Mesenchymal stem cell (in vitro differentiated cells and primary cell): ENCODE measurements at regions not wholly inside any gene's neighbourhood (a gene's known extent, or its start where the extent isn't known, plus 50 kb on each side); places are given as distances from the start of the nearest gene placed in this dataset.

Source experiments
- DNase-seq: peaks from one replicate; pipeline ENCODE4 v3.0.0-alpha.2; 2013
- H2AFZ ChIP-seq: one replicate; pipeline ENCODE4 v1.6.1; 2013; ENCODE audit warnings: low read depth, mild to moderate bottlenecking, control low read depth, inconsistent platforms, low read length, moderate library complexity
- H2AK5ac ChIP-seq: 2 replicates; pipeline ENCODE4 v1.6.1; 2013; ENCODE audit warnings: low read length, moderate library complexity, mild to moderate bottlenecking, inconsistent platforms; ENCODE audit not compliant: severe bottlenecking
- H2BK120ac ChIP-seq: one replicate; pipeline ENCODE4 v1.6.1; 2013; ENCODE audit warnings: low read depth, mild to moderate bottlenecking, inconsistent platforms, low read length, moderate library complexity
- H2BK12ac ChIP-seq, 2 experiments: one replicate each; pipeline ENCODE4 v1.6.1; 2013; ENCODE audit warnings: inconsistent platforms in 2 of 2, low read length in 2 of 2, mild to moderate bottlenecking in 2 of 2, moderate library complexity in 2 of 2, control low read depth in 1 of 2
- H2BK15ac ChIP-seq: one replicate; pipeline ENCODE4 v1.6.1; 2013; ENCODE audit warnings: mild to moderate bottlenecking, low read depth, inconsistent platforms; ENCODE audit not compliant: poor library complexity, severe bottlenecking
- H2BK5ac ChIP-seq: 2 replicates; pipeline ENCODE4 v1.6.1; 2013; ENCODE audit warnings: low read depth, mild to moderate bottlenecking, low read length, control low read depth, inconsistent platforms; ENCODE audit not compliant: poor library complexity, severe bottlenecking
- H3K14ac ChIP-seq, 2 experiments: one replicate each; pipeline ENCODE4 v1.6.1; 2013; ENCODE audit warnings: inconsistent platforms in 2 of 2, low read length in 2 of 2, control low read depth in 1 of 2, mild to moderate bottlenecking in 1 of 2, moderate library complexity in 1 of 2
- H3K18ac ChIP-seq, 2 experiments: one replicate each; pipeline ENCODE4 v1.6.1; 2013; ENCODE audit warnings: inconsistent platforms in 2 of 2, low read length in 2 of 2, control low read depth in 1 of 2, low read depth in 1 of 2, mild to moderate bottlenecking in 1 of 2
- H3K23ac ChIP-seq, 2 experiments: one replicate each; pipeline ENCODE4 v1.6.1; 2013; ENCODE audit warnings: inconsistent platforms in 2 of 2, low read length in 2 of 2, mild to moderate bottlenecking in 2 of 2, moderate library complexity in 2 of 2, control low read depth in 1 of 2
- H3K27ac ChIP-seq: 2 replicates; pipeline ENCODE4 v1.5.1; 2013; ENCODE audit warnings: mild to moderate bottlenecking, moderate library complexity, low read length, control low read depth, inconsistent platforms; ENCODE audit not compliant: poor library complexity, severe bottlenecking
- H3K27me3 ChIP-seq, 2 experiments: 2 replicates each; pipeline versions ENCODE4 v1.6.1 to v1.7.0; 2013; ENCODE audit warnings: low read length in 2 of 2, mild to moderate bottlenecking in 2 of 2, moderate library complexity in 2 of 2, control low read depth in 1 of 2, inconsistent platforms in 1 of 2; ENCODE audit not compliant: control insufficient read depth in 1 of 2, insufficient read depth in 1 of 2
- H3K36me3 ChIP-seq, 2 experiments: 2 replicates each; pipeline versions ENCODE4 v1.6.1 to v1.7.0; 2013; ENCODE audit warnings: low read length in 2 of 2, control low read depth in 1 of 2, inconsistent platforms in 1 of 2, low read depth in 1 of 2, mild to moderate bottlenecking in 1 of 2; ENCODE audit not compliant: insufficient read depth in 2 of 2, control insufficient read depth in 1 of 2
- H3K4ac ChIP-seq, 2 experiments: one replicate each; pipeline ENCODE4 v1.6.1; 2013; ENCODE audit warnings: inconsistent platforms in 2 of 2, low read length in 2 of 2, mild to moderate bottlenecking in 2 of 2, moderate library complexity in 2 of 2, control low read depth in 1 of 2, low read depth in 1 of 2
- H3K4me1 ChIP-seq: 2 replicates; pipeline ENCODE4 v1.6.1; 2013; ENCODE audit warnings: low read depth, low read length, control low read depth; ENCODE audit not compliant: control insufficient read depth, insufficient read depth
- H3K4me2 ChIP-seq: 2 replicates; pipeline ENCODE4 v1.6.1; 2013; ENCODE audit warnings: low read length, mild to moderate bottlenecking, inconsistent platforms; ENCODE audit not compliant: poor library complexity, severe bottlenecking
- H3K4me3 ChIP-seq, 2 experiments: 2 replicates each; pipeline versions ENCODE4 v1.5.1 to v1.7.0; 2013; ENCODE audit warnings: low read length in 2 of 2, mild to moderate bottlenecking in 2 of 2, control low read depth in 1 of 2, low read depth in 1 of 2; ENCODE audit not compliant: insufficient read depth in 1 of 2
- H3K79me1 ChIP-seq: replicated peaks from 2 replicates; pipeline ENCODE4 v1.6.1; 2013; ENCODE audit warnings: mild to moderate bottlenecking, control low read depth, low read length, inconsistent platforms; ENCODE audit not compliant: poor library complexity, severe bottlenecking
- H3K9ac ChIP-seq: 2 replicates; pipeline ENCODE4 v1.7.0; 2013; ENCODE audit warnings: mild to moderate bottlenecking, low read length, moderate library complexity
- H3K9me3 ChIP-seq: 2 replicates; pipeline ENCODE4 v1.7.0; 2013; ENCODE audit warnings: mild to moderate bottlenecking, low read length; ENCODE audit not compliant: control insufficient read depth
- H4K8ac ChIP-seq: one replicate; pipeline ENCODE4 v1.6.1; 2013; ENCODE audit warnings: inconsistent platforms, mild to moderate bottlenecking, low read length, moderate library complexity
- H4K91ac ChIP-seq: one replicate; pipeline ENCODE4 v1.6.1; 2013; ENCODE audit warnings: mild to moderate bottlenecking, low read length, inconsistent platforms
- WGBS: methylation state at CpG from one replicate; pipeline ENCODE4 v1.1.7; 2013; ENCODE audit warnings: mixed read lengths; 5-methylcytosine and 5-hydroxymethylcytosine counted together

- Histone ChIP-seq H4K91ac (no peak overlapping the region), H3K14ac (no peak overlapping the region), H3K27me3 (no peaks in the 10 kb centered on the region), H3K4me3 (no peak overlapping the region), H3K4me2 (no peak overlapping the region), H3K23ac (no peak overlapping the region), H3K27ac (no peak overlapping the region), H2BK5ac (no peak overlapping the region), H2BK12ac (no peak overlapping the region), H2AFZ (peak overlapping the region; percentile 76), H2BK15ac (no peak overlapping the region), H4K8ac (no peak overlapping the region), H3K4me1 (no peaks in the 10 kb centered on the region), H3K9me3 (no peaks in the 10 kb centered on the region), H3K4ac (no peak overlapping the region), H3K36me3 (no peaks in the 10 kb centered on the region), H2AK5ac (no peak overlapping the region), H3K9ac (no peak overlapping the region), H3K18ac (no peak overlapping the region), H3K79me1 (no peaks in the 10 kb centered on the region), H2BK120ac (no peak overlapping the region)
- WGBS, result 70% methylated on average over 4 of the region's 5 CpGs
- DNase-seq, result no peak
Measured at GRCh38 chr13:34294483-34295129, 476.7 kb downstream of the RFC3 start.

- Histone ChIP-seq H2AFZ (no peak overlapping the region), H3K27ac (peak overlapping the region; percentile 11), H2AK5ac (no peak overlapping the region), H3K27me3 (no peaks in the 10 kb centered on the region), H3K14ac (no peak overlapping the region), H3K23ac (no peak overlapping the region), H3K18ac (no peak overlapping the region), H2BK120ac (no peak overlapping the region), H2BK12ac (no peak overlapping the region), H3K9me3 (peaks cover 5% of the 10 kb centered on the region), H3K36me3 (no peaks in the 10 kb centered on the region), H4K8ac (no peak overlapping the region), H3K4me1 (peaks cover 2% of the 10 kb centered on the region), H4K91ac (no peak overlapping the region), H2BK5ac (no peak overlapping the region), H3K79me1 (no peaks in the 10 kb centered on the region), H3K4me2 (no peak overlapping the region), H3K9ac (no peak overlapping the region), H2BK15ac (no peak overlapping the region), H3K4ac (no peak overlapping the region), H3K4me3 (no peak overlapping the region)
- peak; percentile 49 for DNase-seq
- 6% methylated on average over 1 of the region's 1 CpG for WGBS
Measured at GRCh38 chr13:34300559-34300958, 482.6 kb downstream of the RFC3 start.

- H3K79me1 ChIP-seq, result no peaks in the 10 kb centered on the region
- no peak overlapping the region for H3K27ac ChIP-seq
- H4K91ac ChIP-seq, result no peak overlapping the region
- H3K18ac ChIP-seq, result no peak overlapping the region
- no peak overlapping the region for H3K4me2 ChIP-seq
- no peak overlapping the region for H2BK120ac ChIP-seq
- no peak overlapping the region for H2AFZ ChIP-seq
- peaks cover 5% of the 10 kb centered on the region for H3K9me3 ChIP-seq
- H4K8ac ChIP-seq, result no peak overlapping the region
- no peak overlapping the region for H3K14ac ChIP-seq
- no peak overlapping the region for H2AK5ac ChIP-seq
- no peak overlapping the region for H2BK15ac ChIP-seq
- no peaks in the 10 kb centered on the region for H3K36me3 ChIP-seq
- no peak for DNase-seq
- H3K4me1 ChIP-seq, result peaks cover 2% of the 10 kb centered on the region
- no peak overlapping the region for H3K4me3 ChIP-seq
- H3K27me3 ChIP-seq, result no peaks in the 10 kb centered on the region
- no peak overlapping the region for H3K9ac ChIP-seq
- no peak overlapping the region for H3K23ac ChIP-seq
- H2BK12ac ChIP-seq, result peak overlapping the region in 1 of 2 experiments; percentile 69
- no peak overlapping the region for H3K4ac ChIP-seq
- no peak overlapping the region for H2BK5ac ChIP-seq
Measured at GRCh38 chr13:34302596-34302995, 484.6 kb downstream of the RFC3 start.

GRCh38 chr13:34303346-34303745 is 485.4 kb downstream of the RFC3 start:
- Histone ChIP-seq H2BK120ac (no peak overlapping the region), H2BK5ac (no peak overlapping the region), H3K9me3 (peaks cover 5% of the 10 kb centered on the region), H3K4me2 (no peak overlapping the region), H2AFZ (no peak overlapping the region), H3K23ac (no peak overlapping the region), H3K4ac (no peak overlapping the region), H2AK5ac (no peak overlapping the region), H3K14ac (no peak overlapping the region), H3K79me1 (no peaks in the 10 kb centered on the region), H3K18ac (peak overlapping the region in 1 of 2 experiments; percentile 12), H3K4me1 (peaks cover 2% of the 10 kb centered on the region), H4K91ac (no peak overlapping the region), H4K8ac (no peak overlapping the region), H3K36me3 (no peaks in the 10 kb centered on the region), H3K27me3 (no peaks in the 10 kb centered on the region), H2BK15ac (no peak overlapping the region), H3K27ac (no peak overlapping the region), H2BK12ac (peak overlapping the region in 1 of 2 experiments; percentile 25), H3K9ac (no peak overlapping the region), H3K4me3 (no peak overlapping the region)
- DNase-seq, result no peak
